GM19035 (cell line): ENCODE measurements at regions not wholly inside any gene's neighbourhood (a gene's known extent, or its start where the extent isn't known, plus 50 kb on each side); places are given as distances from the start of the nearest gene placed in this dataset.
"Not testable (repeated sequence)": the region's sequence is repeated elsewhere in the genome, so short reads cannot be mapped to it uniquely, and the experiment has no call there.

Experiments used
- ATAC-seq: cut with Tn5 transposase; IDR thresholded peaks from one replicate; pipeline ENCODE4 v1.9.1; 2021; ENCODE audit not compliant: unreplicated experiment

DNA sequence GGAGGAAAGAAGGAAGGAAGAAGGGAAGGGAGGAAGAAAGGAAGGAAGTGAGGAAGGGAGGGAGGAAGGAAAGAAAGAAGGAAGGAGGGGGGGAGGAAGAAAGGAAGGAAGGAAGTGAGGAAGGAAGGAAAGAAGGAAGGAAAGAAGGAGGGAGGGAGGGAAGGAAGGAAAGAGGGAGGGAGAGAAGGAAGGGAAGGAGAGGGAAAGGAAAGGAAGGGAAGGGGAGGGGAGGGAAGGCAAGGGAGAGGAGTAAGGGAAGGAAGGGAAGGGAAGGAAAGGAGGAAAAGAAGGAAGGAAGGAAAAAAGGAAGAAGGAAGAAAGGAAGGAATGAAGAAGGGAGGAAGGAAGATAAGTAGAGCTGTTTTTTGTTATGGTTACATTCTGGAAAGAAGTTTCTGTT, 141.2 kb downstream of the LRRC3B start:
- ATAC-seq, result no peak

DNA sequence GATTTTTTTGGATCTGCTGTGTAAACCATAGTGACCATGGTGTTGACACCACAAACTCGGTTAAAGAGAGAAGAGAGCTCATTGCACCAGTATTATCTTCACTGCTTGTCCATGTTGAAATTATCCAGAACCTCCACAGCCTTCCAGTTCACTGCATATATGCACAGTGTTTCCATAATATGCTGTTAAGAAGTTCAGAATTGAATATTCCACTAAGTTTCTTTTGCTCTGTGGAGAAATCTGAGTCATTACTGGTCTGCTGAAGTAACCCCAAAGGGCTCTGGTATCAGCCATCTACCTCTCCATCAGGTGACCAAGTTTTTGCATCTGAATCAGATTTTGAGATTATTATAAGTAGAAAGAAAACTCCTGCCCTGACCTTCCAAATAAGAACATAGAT, 143.5 kb downstream of the LRRC3B start:
- ATAC-seq, result no peak

DNA sequence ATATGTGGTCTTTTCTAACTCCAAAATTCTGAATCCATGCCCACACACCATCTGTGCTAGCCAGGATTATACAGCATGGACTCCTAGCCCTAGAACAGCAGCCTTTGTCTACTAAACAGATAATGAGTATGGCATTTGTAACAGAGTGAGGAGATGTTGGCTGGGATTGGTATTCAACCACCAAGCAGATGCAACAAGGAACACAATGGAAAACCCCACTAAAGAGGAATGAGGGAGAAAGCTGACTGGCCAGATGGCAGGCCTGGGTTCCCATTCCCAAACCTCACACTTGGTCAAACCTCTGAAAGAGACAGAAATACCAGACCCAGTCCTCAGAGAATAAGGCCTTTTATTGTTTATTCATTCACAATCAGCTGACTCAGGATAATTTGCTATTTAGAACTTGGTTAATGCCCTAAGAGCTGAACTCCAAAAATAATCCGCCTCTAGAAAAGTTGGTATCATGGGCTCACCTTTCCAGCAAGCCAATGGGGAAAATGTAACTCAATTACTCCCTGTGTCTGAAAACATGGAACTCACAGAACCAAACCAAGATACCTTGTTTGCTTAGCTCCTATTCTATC, 145.6 kb downstream of the LRRC3B start:
- ATAC-seq, result no peak

DNA sequence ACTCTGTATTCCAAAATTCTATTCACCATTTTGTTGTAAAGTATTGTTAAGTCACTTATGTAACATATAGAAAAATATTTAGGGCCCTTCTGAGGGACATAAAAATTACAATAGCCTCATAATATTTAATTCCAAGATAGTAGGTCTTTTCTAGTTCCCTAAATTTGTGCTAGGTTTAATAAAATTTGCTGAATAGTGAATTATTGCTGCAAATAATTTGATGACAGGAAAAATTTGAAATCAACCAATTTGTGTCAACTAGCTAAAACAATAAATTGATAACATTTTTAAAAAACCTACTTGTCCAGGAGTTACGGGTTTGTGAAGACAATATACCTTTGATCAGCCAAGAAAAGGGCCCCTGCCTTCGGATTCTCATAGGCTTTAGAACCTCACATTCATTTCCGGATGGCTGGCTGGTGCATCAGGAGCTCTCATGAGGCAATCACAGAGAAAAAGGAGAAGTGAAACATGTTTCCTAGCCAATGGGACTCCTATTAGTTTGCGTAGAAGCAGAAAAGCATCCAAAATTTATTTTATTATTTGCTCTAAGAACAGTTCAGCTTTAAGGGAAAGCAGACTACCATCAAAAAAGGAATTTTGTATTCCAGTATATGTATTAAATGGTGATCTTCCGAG, 177.2 kb downstream of the LRRC3B start:
- ATAC-seq, result no peak

DNA sequence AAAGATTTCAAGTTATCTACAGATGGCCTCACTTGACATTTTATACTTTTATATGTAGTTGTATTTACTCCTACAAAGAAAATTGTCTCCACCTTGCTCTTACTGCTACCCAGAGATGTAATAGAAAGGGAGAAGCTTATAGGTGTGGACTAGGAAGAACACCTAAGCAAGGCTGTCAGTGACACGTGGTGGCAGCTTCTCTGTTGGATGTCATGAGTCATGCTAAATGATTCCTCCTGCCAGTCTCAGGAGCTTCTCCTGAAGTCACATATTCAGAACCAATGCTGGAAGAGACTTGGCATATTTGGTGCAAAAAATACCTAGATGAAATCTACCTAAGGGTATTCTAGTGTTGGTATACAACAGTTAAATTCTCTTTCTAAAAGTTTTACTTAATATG, 184.7 kb downstream of the LRRC3B start:
- no peak for ATAC-seq

DNA sequence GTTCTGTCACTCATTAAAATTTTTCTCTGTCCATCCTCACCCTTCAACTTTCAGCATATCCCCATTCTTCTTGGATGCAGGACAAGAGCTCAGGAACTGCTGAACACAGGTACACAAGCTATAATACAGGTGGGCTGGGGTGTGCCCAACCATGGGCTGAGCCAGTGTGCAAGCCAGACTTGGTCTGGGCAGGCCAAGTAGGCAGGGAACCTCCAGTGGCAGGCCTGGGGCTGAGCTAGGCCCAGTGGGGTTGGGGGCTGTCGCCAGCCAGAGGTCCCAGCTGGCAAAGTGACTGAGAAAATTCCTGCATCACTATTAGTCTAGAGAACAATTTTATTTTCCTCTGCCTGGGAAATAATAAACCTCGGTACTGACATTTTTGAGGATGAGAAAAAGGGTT, 202.9 kb downstream of the LRRC3B start:
- ATAC-seq, result no peak

DNA sequence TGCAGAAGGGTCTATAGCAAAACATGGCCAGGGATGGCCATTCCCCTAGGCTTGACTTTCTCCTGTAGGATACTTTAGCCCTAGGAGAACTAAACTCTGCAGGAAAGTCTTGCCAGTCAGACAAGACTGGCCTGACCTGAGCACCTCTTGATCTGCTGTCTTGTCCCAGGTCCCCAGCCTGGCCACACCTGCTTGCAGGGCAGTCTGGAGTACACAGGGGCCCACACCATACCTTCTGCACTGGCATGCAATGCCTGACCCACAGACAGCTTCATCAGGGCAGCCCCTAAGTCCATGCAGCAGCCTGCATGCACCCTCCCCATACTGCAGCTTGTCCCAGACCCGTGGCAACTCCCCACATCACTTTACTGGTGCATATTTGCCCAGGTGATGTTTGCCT, 204.6 kb downstream of the LRRC3B start:
- no peak for ATAC-seq

DNA sequence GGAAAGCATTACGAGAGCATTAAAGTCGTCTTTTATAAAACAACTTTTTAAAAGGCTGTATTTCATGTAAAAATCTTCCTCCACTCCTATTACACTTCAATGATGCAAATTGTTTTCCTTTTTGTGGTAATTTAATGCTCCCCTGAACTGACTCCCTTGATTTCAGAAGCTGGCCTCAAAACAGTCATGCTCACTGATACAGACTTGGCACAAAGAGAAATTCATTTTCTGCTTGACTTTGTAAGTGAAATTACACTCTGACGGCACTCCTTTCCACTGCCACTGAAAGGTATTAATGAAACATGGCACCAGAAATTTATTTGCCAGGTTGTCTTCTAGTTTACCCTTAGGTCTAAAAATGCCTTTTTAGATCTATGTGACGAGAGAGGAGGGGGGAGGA, 215.5 kb downstream of the LRRC3B start:
- ATAC-seq, result no peak

DNA sequence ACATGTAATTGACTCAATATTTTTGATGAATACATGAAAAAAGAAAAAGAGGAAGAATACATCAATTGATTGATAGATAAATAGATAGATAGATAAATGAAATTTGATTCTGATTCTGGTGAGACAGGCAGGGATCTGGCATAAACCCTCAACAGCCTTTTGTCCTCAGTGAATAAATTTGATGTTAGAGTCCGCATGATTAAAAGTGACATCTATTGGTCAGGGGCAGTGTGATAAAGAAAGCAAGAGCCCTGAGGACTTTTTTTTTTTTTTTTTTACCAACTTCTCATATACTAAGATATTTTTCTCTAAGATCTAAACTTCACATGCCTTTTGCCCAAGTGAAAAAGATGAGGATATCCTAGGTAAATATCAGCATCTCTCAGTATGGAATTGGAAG, 216.4 kb downstream of the LRRC3B start:
- no peak for ATAC-seq

DNA sequence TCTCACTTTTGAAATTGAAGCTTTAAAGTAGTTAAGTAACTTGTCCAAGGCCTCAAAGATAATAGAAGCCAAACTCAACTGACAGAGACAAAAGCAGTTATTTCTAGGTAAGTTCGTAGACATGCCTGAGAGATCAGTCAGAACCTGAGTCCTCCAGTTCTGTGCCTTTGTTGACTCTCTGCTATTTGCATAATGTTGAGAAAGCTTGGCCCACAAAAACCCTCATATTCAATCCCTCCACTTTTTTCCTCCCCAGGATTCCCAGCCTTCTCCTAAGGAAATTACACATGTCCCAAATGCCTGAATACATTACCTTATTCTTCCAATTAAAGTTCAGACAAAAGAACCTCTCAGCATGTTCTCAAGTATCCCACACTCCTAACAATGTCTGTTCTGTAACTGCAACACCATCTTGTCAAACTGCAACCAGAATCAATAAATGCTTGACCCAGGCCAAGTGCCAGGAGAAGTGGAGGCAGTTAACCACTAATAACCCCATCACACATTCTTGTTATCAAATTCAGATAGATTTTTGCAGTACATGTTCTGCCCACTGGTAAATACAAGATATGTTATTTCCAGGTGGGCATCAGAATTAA, 217.8 kb downstream of the LRRC3B start:
- no peak for ATAC-seq

DNA sequence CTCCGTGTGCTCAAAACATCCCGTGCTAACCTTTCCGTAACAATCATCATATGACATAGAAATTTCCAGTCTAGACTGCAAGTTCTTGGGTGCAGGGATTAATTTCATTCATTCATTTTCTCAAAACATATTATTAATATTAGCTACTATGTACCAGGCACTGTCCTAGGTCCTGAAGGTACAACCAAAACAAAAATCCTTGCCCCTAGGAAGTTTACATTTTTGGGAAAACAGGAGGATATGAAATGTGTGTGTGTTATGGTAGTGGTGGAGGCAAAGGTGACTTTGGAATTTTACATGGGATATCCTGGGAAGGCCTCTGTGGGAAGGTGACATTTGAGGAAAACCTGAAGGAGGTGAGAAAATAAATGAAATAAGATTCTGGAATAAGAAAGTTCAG, 222.6 kb downstream of the LRRC3B start:
- ATAC-seq, result no peak

DNA sequence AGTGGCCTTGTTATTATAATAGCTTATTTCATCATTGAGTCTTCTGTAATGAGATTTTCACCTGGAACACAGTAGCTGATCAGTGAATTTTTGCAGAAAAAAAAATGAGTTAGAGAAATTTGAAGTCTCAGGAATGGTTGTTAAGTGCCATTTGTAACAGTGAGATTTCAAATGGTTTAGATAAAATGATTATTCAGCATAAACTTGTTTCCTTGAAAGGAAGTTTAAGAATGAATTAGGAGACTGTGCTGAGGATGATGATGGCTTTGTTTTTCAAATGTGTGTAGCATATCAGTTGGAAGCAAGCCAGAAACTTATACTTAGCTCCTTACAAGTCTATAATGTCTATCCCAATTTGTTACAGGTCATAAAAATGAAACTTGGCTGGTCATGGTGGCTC, 225.1 kb downstream of the LRRC3B start:
- ATAC-seq, result no peak

DNA sequence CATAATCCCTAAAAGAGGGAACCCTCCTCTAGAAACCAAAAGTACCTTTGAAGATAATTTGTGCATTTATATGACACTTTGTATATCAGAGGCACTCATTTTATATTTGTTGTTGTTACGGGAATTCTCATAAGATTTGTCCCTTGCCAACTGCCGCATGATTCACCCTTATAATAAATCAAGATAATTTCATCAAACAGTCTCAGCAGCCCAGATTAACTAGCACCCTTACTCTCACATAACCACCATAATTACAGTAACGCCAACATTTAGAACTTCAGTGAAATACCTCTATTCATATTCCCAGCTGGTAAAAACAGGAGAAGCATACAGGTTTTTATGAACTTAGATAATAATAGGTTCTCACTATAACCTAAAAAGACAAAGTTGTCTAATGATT, 271.9 kb downstream of the LRRC3B start:
- no peak for ATAC-seq

DNA sequence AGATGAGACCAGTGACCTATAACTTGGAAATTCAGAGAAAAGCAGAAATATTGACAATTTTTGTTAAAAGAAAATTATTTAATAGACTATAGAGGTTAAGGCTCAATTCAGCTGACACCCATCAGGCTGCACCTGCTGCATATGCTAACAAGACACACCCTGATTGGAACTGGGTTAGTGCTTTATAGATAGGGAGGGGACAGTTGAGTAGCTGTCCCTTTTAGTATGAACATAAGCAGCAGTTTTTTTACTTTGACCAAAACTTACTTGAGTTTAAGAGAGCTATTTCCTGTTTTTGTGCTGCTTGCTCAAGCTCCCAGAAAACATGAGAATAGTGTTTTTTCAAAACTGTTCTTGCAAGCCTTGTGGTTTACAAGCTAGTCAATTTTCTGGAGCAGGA, 292.6 kb downstream of the LRRC3B start:
- ATAC-seq, result no peak

DNA sequence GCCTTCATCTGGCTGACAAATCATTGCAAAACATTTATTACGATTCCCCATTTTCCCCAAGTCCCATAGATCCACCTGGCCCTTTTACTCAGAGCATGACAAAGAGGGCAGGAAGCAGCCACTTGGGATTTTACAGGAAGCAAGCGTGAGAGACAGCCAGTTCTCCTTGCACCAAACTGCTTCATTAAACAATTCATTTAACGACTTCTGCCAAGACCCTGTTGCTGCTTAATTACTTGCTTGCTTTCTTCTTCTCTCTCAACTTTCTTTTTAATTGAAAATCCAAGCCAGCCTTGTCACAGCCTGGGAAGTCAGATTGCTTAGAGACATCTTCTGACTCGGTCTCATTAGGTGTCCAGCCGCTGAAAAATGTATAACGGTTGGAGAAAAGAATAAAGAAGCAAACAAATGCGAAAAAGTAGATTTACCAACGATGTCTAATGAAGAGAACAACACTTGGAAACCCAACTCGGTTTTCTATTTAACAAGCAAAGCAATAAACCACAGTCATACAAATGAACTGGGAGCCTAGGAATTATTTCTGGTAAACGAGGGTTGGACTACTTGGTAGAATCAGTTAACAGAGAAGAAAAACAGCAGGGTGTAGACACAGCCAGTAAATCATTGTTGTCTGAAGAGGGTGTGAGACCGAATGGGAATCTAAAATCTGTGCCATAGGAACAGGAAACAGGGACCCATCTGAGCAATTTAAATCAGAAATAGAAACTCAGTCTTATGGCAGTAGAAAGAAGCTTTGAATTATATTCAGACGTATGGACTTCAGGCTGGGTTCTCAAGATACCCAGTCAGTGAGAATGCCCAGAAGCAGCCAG, 298.3 kb downstream of the LRRC3B start:
- ATAC-seq, result no peak

DNA sequence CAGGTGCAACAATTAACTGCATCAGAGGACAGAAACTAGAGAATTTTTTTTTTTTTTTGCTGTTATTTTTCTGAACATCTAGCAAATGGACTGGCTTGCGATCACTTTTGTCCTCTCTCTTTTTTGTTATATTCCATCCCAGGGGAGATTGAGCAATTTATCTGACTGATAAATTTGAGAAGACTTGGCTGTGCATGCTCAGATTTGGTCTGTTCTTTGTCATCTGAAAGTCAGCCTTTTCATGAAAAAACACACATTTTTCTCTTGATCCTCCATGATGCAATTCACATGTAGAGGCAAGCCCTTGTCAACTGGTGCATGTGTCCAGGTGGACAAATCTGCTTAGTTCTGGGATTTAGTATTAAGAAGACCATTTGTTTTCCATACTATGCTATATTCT, 309.3 kb downstream of the LRRC3B start:
- no peak for ATAC-seq

DNA sequence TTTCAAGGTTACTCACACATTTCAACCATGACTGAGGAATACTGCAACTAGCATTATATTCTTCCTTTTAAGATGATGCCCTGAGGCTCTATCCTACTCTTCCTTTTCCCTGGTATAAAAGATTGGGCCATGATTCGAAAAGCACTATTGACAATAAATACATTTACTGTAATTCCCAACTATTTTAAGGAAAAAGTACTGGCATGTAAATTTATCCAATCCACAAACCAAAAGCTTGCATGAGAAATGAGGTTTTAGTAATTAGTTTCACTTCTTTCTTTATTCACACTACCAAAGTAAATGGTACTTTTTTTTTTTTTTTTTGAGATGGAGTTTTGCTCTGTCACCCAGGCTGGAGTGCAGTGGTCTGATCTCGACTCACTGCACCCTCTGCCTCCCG, 310.2 kb downstream of the LRRC3B start:
- no peak for ATAC-seq

DNA sequence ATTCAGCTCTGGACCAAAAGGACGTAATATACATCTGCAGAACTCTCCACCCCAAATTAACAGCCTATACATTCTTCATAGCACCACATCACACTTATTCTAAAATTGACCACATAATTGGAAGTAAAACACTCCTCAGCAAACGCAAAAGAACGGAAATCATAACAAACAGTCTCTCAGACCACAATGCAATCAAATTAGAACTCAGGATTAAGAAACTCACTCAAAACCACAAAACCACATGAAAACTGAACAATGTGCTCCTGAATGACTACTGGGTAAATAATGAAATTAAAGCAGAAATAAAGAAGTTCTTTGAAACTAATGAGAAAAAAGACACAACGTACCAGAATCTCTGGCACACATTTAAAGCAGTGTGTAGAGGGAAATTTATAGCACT, 322.9 kb downstream of the LRRC3B start:
- not testable (repeated sequence) for ATAC-seq

DNA sequence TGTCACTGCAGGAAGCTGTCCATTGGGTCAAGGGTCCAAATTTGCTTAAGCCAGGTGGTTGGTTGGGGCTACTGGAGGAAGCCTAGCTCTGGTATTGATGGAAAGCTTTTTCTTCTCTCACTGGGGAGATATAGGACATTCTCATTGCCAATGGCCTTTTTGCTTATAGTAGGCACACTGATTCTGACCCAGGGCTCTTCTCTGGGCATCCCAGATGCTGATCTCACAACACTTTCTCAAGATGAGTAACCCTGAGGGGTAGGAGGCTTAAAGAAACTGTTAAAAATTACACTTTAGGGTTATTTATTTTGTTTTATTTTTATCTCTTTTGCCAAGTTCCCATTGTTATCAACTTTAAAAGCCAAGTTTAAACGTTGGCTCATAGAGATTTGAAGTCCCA, 337.8 kb downstream of the LRRC3B start:
- ATAC-seq, result no peak

DNA sequence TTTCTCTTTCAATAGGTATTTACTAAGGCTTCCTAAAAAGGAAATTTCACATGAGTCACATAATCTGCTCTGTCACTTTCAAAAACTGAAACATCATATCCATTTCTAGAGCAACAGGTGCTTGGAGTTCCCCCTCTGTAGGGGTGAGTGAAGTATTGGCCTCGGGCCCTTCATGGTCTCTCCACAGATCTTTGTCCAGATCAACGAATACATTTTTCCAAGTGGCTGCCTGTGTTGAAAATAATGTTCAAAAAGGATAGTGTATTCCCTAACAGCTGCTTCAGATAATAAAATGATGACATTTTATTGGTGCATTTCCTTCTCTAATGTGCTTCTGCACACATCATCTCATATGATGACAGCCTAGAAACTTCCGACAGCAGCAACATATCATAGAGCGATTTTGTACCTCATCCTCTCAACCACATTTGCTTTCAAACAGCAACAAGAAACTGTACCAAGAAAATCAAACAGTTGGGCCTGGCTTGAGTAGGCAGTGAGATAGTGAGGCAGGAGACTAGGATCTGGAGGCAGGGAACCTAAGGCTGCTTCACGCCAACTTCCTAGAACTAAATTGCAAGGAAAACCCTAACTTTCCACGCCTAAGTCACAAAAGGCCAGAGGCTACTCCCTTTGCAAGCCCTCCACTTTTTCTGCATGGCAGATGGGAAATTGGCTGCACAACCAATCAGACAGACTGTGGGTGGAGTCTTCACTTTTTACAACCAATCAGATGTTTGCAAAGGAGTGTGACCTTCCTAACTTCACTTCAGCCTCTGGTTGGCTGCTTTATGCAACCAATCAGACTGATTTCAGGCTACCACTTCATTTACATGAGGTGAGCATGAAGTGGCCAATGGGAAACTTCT, 340.2 kb downstream of the LRRC3B start:
- peak; percentile 83 for ATAC-seq

DNA sequence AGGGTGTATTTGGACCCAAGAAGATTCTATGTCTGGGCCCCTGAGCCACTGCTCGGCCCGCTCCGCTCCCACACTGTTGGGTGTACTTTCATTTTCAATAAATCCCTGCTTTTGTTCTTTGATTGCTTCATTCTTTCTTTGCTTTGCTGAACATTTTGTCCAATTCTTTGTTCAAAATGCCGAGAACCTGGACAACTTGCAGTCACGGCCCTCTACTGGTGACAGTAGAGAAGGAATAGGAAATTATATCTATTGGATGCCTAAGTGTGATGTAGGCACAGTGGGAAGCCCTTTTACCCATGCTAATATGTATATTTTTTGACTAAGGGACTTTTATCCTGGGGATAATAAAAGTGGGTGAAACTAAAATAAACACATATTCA, 340.8 kb downstream of the LRRC3B start:
- ATAC-seq, result no peak
